ENCODE measurements at regions not wholly inside any gene's neighbourhood (a gene's known extent, or its start where the extent isn't known, plus 50 kb on each side); places are given as distances from the start of the nearest gene placed in this dataset.

DNA sequence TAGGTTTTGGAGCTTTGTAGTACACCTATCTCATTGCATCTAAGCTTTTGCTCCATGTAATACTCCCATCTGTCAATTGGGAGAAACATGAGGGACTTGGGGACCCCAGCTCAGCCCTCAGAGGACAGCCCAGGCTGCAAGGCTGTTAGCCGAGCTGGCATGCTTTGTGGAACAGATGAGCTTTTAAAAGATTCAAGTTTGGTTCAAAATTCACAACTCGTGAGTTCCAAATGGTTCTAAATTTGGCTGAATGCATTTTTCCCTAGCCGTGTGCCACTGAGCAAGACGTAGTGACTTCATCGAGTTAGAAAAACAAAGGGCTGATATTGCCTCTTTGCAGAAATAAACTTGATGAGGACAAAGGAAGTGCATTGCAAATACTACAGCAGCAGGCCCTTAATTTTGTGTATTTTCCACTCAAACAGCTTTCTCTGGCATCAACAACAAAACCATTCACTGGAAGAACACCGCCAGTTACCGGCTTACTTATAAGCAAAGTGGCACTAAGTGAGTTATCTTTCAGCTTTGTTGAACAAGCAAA, 165.0 kb upstream of the HS3ST1 start:
- Histone ChIP-seq H3K79me2 (ENCODE audit: insufficient read depth) (no peaks in the 10 kb centered on the region), H3K9me2 (no peaks in the 10 kb centered on the region), H3K4me2 (no peak overlapping the region), H4K20me1 (ENCODE audit: insufficient read depth) (no peaks in the 10 kb centered on the region), H3K27me3 (ENCODE audit: insufficient read depth) (no peaks in the 10 kb centered on the region), H3K4me1 (ENCODE audit: control insufficient read depth in 1 of 2, insufficient read depth in 2 of 2, low read depth in 1 of 2, low read length in 1 of 2) (no peaks in the 10 kb centered on the region), H2AFZ (ENCODE audit: low read depth) (no peak overlapping the region), H3K27ac (ENCODE audit: low read depth in 2 of 2, low read length in 1 of 2) (no peak overlapping the region), H3K9me3 (0 out of 2 replicates have a peak, but pooled peaks cover 4% of the 10 kb centered on the region), H3K4me3 (ENCODE audit: low read depth in 2 of 2, low read length in 1 of 2) (no peak overlapping the region), H3K9ac (no peak overlapping the region), H3F3A (replicated peaks; ENCODE audit: insufficient read depth) (no peaks in the 10 kb centered on the region), H3K36me3 (replicated peaks in 1 of 2; ENCODE audit: control insufficient read depth in 1 of 2, insufficient read depth in 2 of 2, low read length in 1 of 2) (no peaks in the 10 kb centered on the region)
- ChIA-PET POLR2A (no interaction called here), CTCF (no interaction called here)
- 8% methylated on average over 7 of the region's 7 CpGs for WGBS (ENCODE audit: low lambda C conversion rate)
- TF ChIP-seq, protein P1, sequence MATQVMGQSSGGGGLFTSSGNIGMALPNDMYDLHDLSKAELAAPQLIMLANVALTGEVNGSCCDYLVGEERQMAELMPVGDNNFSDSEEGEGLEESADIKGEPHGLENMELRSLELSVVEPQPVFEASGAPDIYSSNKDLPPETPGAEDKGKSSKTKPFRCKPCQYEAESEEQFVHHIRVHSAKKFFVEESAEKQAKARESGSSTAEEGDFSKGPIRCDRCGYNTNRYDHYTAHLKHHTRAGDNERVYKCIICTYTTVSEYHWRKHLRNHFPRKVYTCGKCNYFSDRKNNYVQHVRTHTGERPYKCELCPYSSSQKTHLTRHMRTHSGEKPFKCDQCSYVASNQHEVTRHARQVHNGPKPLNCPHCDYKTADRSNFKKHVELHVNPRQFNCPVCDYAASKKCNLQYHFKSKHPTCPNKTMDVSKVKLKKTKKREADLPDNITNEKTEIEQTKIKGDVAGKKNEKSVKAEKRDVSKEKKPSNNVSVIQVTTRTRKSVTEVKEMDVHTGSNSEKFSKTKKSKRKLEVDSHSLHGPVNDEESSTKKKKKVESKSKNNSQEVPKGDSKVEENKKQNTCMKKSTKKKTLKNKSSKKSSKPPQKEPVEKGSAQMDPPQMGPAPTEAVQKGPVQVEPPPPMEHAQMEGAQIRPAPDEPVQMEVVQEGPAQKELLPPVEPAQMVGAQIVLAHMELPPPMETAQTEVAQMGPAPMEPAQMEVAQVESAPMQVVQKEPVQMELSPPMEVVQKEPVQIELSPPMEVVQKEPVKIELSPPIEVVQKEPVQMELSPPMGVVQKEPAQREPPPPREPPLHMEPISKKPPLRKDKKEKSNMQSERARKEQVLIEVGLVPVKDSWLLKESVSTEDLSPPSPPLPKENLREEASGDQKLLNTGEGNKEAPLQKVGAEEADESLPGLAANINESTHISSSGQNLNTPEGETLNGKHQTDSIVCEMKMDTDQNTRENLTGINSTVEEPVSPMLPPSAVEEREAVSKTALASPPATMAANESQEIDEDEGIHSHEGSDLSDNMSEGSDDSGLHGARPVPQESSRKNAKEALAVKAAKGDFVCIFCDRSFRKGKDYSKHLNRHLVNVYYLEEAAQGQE (IDR thresholded peaks at IDR 0.05; ENCODE audit: low read depth, low read length): no peak
- TF ChIP-seq PBX3 (IDR thresholded peaks at IDR 0.05) (no peak), IRF3 (IDR thresholded peaks at IDR 0.05; ENCODE audit: low read depth, low read length) (no peak), SIN3A (IDR thresholded peaks at IDR 0.05; ENCODE audit: borderline replicate concordance, low read depth, low read length) (no peak), TEAD4 (IDR thresholded peaks at IDR 0.05; ENCODE audit: borderline replicate concordance, insufficient read depth) (no peak), MXI1 (IDR thresholded peaks at IDR 0.05; ENCODE audit: low read depth, low read length) (no peak), FOXM1 (IDR thresholded peaks at IDR 0.05; ENCODE audit: low read depth) (no peak), EP300 (IDR thresholded peaks at IDR 0.05; ENCODE audit: borderline replicate concordance in 1 of 2, low read depth in 1 of 2, low read length in 1 of 2) (no peak), POLR2AphosphoS5 (IDR thresholded peaks at IDR 0.05; ENCODE audit: low read depth, low read length) (no peak), RAD21 (IDR thresholded peaks at IDR 0.05; ENCODE audit: low read length) (no peak), GATA2 (CRISPR knock-in tag; IDR thresholded peaks at IDR 0.05) (no peak), ZBTB33 (IDR thresholded peaks at IDR 0.05; ENCODE audit: borderline replicate concordance, low read depth) (no peak)
- TF ChIP-seq, protein P2, sequence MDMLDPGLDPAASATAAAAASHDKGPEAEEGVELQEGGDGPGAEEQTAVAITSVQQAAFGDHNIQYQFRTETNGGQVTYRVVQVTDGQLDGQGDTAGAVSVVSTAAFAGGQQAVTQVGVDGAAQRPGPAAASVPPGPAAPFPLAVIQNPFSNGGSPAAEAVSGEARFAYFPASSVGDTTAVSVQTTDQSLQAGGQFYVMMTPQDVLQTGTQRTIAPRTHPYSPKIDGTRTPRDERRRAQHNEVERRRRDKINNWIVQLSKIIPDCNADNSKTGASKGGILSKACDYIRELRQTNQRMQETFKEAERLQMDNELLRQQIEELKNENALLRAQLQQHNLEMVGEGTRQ (IDR thresholded peaks at IDR 0.05; ENCODE audit: borderline replicate concordance, low read depth, low read length): no peak
- TF ChIP-seq, protein P3, sequence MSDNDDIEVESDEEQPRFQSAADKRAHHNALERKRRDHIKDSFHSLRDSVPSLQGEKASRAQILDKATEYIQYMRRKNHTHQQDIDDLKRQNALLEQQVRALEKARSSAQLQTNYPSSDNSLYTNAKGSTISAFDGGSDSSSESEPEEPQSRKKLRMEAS (IDR thresholded peaks at IDR 0.05; ENCODE audit: low read depth): no peak
- TF ChIP-seq, protein P4, sequence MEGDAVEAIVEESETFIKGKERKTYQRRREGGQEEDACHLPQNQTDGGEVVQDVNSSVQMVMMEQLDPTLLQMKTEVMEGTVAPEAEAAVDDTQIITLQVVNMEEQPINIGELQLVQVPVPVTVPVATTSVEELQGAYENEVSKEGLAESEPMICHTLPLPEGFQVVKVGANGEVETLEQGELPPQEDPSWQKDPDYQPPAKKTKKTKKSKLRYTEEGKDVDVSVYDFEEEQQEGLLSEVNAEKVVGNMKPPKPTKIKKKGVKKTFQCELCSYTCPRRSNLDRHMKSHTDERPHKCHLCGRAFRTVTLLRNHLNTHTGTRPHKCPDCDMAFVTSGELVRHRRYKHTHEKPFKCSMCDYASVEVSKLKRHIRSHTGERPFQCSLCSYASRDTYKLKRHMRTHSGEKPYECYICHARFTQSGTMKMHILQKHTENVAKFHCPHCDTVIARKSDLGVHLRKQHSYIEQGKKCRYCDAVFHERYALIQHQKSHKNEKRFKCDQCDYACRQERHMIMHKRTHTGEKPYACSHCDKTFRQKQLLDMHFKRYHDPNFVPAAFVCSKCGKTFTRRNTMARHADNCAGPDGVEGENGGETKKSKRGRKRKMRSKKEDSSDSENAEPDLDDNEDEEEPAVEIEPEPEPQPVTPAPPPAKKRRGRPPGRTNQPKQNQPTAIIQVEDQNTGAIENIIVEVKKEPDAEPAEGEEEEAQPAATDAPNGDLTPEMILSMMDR (IDR thresholded peaks at IDR 0.05): no peak
- no peak for DNase-seq
